HCT116 (cell line): ENCODE measurements at regions not wholly inside any gene's neighbourhood (a gene's known extent, or its start where the extent isn't known, plus 50 kb on each side); places are given as distances from the start of the nearest gene placed in this dataset.

Experiments
- CEBPB ChIP-seq: IDR thresholded peaks from 2 replicates; pipeline ENCODE4 v1.6.1; 2012; ENCODE audit warnings: low read depth
- CTCF ChIP-seq, 3 experiments: fragments of 200-600 bp in 1 of 3; sonication (generic) in 1 of 3; IDR thresholded peaks in 2 of 3; conservative IDR thresholded peaks in 1 of 3; 2 replicates each; pipeline ENCODE4 v1.5.1; 2012 to 2017; ENCODE audit warnings: low read depth in 2 of 3, low read length in 2 of 3, antibody characterized with exemption in 1 of 3, borderline replicate concordance in 1 of 3, control low read depth in 1 of 3, mild to moderate bottlenecking in 1 of 3, mixed read lengths in 1 of 3, mixed run types in 1 of 3, moderate library complexity in 1 of 3; ENCODE audit not compliant: insufficient read depth in 1 of 3
- EZH2 ChIP-seq: fragments of 200-600 bp; sonication (generic); IDR thresholded peaks from 2 replicates; pipeline ENCODE4 v1.6.1; 2017; ENCODE audit warnings: antibody characterized with exemption, mixed run types
- JUND ChIP-seq: IDR thresholded peaks from 2 replicates; pipeline ENCODE4 v1.6.1; 2012
- MAX ChIP-seq: IDR thresholded peaks from 2 replicates; pipeline ENCODE4 v1.6.1; 2012
- POLR2A ChIP-seq: IDR thresholded peaks from 2 replicates; pipeline ENCODE4 v1.7.0; 2011; ENCODE audit warnings: borderline replicate concordance; ENCODE audit not compliant: insufficient read depth, insufficient read length; ENCODE audit errors: extremely low read depth
- POLR2AphosphoS5 ChIP-seq: IDR thresholded peaks from 2 replicates; pipeline ENCODE4 v1.6.1; 2011; ENCODE audit warnings: mild to moderate bottlenecking, low read depth, low read length, moderate library complexity
- REST ChIP-seq: IDR thresholded peaks from 2 replicates; pipeline ENCODE4 v1.6.1; 2012; ENCODE audit warnings: low read depth
- SP1 ChIP-seq: IDR thresholded peaks from 2 replicates; pipeline ENCODE4 v1.6.1; 2012; ENCODE audit warnings: low read depth
- TCF7L2 ChIP-seq: IDR thresholded peaks from 2 replicates; pipeline ENCODE4 v1.7.0; 2011; ENCODE audit warnings: borderline replicate concordance, inconsistent platforms; ENCODE audit not compliant: insufficient read depth, insufficient read length; ENCODE audit errors: extremely low read depth
- ZBTB33 ChIP-seq: IDR thresholded peaks from 2 replicates; pipeline ENCODE4 v1.6.1; 2011; ENCODE audit warnings: mild to moderate bottlenecking, low read length, moderate library complexity; ENCODE audit not compliant: insufficient replicate concordance; ENCODE audit errors: extremely low read depth
- ZNF274 ChIP-seq: fragments of 200-500 bp; sonication (Bioruptor generic); IDR thresholded peaks from 2 replicates; pipeline ENCODE4 v1.6.1; 2014; ENCODE audit warnings: mild to moderate bottlenecking, low read depth, low read length, inconsistent platforms

GRCh38 chr7:69213878-69214277 is 384.4 kb upstream of the AUTS2 start:
- TF ChIP-seq CTCF (IDR thresholded peaks at IDR 0.05 in 2 of 3, conservative IDR thresholded peaks at IDR 0.05 in 1 of 3; ENCODE audit: borderline replicate concordance in 1 of 3, insufficient read depth in 1 of 3, low read depth in 2 of 3, low read length in 2 of 3) (no peak), SP1 (no peak), JUND (no peak), MAX (no peak), POLR2A (no peak), CEBPB (no peak), REST (no peak), EZH2 (no peak), POLR2AphosphoS5 (no peak), ZNF274 (no peak), ZBTB33 (no peak), TCF7L2 (no peak)
